ENCODE measurements at regions not wholly inside any gene's neighbourhood (a gene's known extent, or its start where the extent isn't known, plus 50 kb on each side); places are given as distances from the start of the nearest gene placed in this dataset.
"Not testable (repeated sequence)": the region's sequence is repeated elsewhere in the genome, so short reads cannot be mapped to it uniquely, and the experiment has no call there.

- TF ChIP-seq CTCF (IDR thresholded peaks at IDR 0.05) = no peak
- H3K36me3 ChIP-seq = no peaks in the 10 kb centered on the region
- ATAC-seq (no peak), DNase-seq (no peak)
- no peaks in the 10 kb centered on the region for H3K4me1 ChIP-seq
- no peaks in the 10 kb centered on the region for H3K9me3 ChIP-seq
- H3K27me3 ChIP-seq = no peaks in the 10 kb centered on the region
- intact Hi-C loops (cut with DNase I) = no loop called here
- no peak overlapping the region for H3K4me3 ChIP-seq
- no peak overlapping the region for H3K27ac ChIP-seq
Observed at GRCh38 chr2:190150413-190150812, 87.9 kb upstream of the MSTN start.

GRCh38 chr2:190149908-190150307 is 87.4 kb upstream of the MSTN start:
- no peaks in the 10 kb centered on the region for H3K36me3 ChIP-seq
- H3K4me3 ChIP-seq = no peak overlapping the region
- no peaks in the 10 kb centered on the region for H3K27me3 ChIP-seq
- ATAC-seq (no peak), DNase-seq (no peak)
- TF ChIP-seq CTCF (IDR thresholded peaks at IDR 0.05) = no peak
- H3K4me1 ChIP-seq = no peaks in the 10 kb centered on the region
- H3K9me3 ChIP-seq = no peaks in the 10 kb centered on the region
- intact Hi-C loops (cut with DNase I) = no loop called here
- H3K27ac ChIP-seq = no peak overlapping the region

GRCh38 chr2:190149200-190149599 is 86.7 kb upstream of the MSTN start:
- intact Hi-C loops (cut with DNase I) = no loop called here
- H3K27me3 ChIP-seq = no peaks in the 10 kb centered on the region
- no peak for DNase-seq
- no peaks in the 10 kb centered on the region for H3K4me1 ChIP-seq
- TF ChIP-seq CTCF (IDR thresholded peaks at IDR 0.05) = no peak
- no peaks in the 10 kb centered on the region for H3K36me3 ChIP-seq
- no peak for ATAC-seq
- no peak overlapping the region for H3K27ac ChIP-seq
- no peaks in the 10 kb centered on the region for H3K9me3 ChIP-seq
- no peak overlapping the region for H3K4me3 ChIP-seq

GRCh38 chr2:190146109-190146508 is 83.6 kb upstream of the MSTN start:
- H3K27me3 ChIP-seq; H3K4me3 ChIP-seq; H3K36me3 ChIP-seq; H3K4me1 ChIP-seq; H3K9me3 ChIP-seq; intact Hi-C loops (cut with DNase I); DNase-seq; H3K27ac ChIP-seq; ATAC-seq: not testable (repeated sequence)

GRCh38 chr2:190140474-190140873 is 77.9 kb upstream of the MSTN start:
- H3K27me3 ChIP-seq; ATAC-seq; intact Hi-C loops (cut with DNase I): not testable (repeated sequence)

GRCh38 chr2:190139371-190139770 is 76.8 kb upstream of the MSTN start:
- intact Hi-C loops (cut with DNase I) = no loop called here
- ATAC-seq = no peak
- no peak for TF ChIP-seq CTCF (IDR thresholded peaks at IDR 0.05)

More at GRCh38 chr2:190140474-190140873, 77.9 kb upstream of the MSTN start:
- H3K4me3 ChIP-seq, H3K27ac ChIP-seq, H3K4me1 ChIP-seq, DNase-seq, H3K36me3 ChIP-seq, H3K9me3 ChIP-seq: not testable (repeated sequence)

GRCh38 chr2:190138032-190138431 is 75.5 kb upstream of the MSTN start:
- TF ChIP-seq CTCF (IDR thresholded peaks at IDR 0.05) = no peak
- Histone ChIP-seq H3K4me1 (no peaks in the 10 kb centered on the region), H3K4me3 (no peak overlapping the region), H3K27me3 (no peaks in the 10 kb centered on the region), H3K9me3 (no peaks in the 10 kb centered on the region), H3K27ac (no peak overlapping the region), H3K36me3 (no peaks in the 10 kb centered on the region)
- ATAC-seq (no peak), DNase-seq (no peak)
- intact Hi-C loops (cut with DNase I) = no loop called here

More at GRCh38 chr2:190139371-190139770, 76.8 kb upstream of the MSTN start:
- no peak overlapping the region for H3K27ac ChIP-seq
- H3K27me3 ChIP-seq = no peaks in the 10 kb centered on the region
- no peak overlapping the region for H3K4me3 ChIP-seq
- no peaks in the 10 kb centered on the region for H3K36me3 ChIP-seq
- H3K4me1 ChIP-seq = no peaks in the 10 kb centered on the region
- no peak for DNase-seq
- H3K9me3 ChIP-seq = no peaks in the 10 kb centered on the region

All from upper lobe of right lung (tissue), 1 donor.